Tibial artery (tissue), 4 donors: ENCODE measurements at regions not wholly inside any gene's neighbourhood (a gene's known extent, or its start where the extent isn't known, plus 50 kb on each side); places are given as distances from the start of the nearest gene placed in this dataset.

Experiments
- DNase-seq, 2 donors: peaks; one replicate each; pipeline ENCODE4 v3.0.0-alpha.2; 2019
- H3K27ac ChIP-seq, 2 donors: fragments of 200-600 bp; sonication (generic) in 1 of 2; 1 replicate in 1 of 2; 2 replicates in 1 of 2; pipeline ENCODE4 v1.5.1; 2018 to 2019; ENCODE audit warnings: mild to moderate bottlenecking in 1 of 2
- H3K27me3 ChIP-seq, 2 donors: fragments of 200-600 bp; sonication (generic) in 1 of 2; one replicate each; pipeline versions ENCODE4 v1.5.1 to v1.6.0; 2016 to 2019
- H3K36me3 ChIP-seq, 3 donors: fragments of 200-600 bp; sonication (generic) in 2 of 3; one replicate each; pipeline ENCODE4 v1.5.1; 2016 to 2019; ENCODE audit warnings: mild to moderate bottlenecking in 2 of 3
- H3K4me1 ChIP-seq, 4 donors: fragments of 200-600 bp; sonication (generic) in 2 of 4; 1 replicate in 3 of 4; 2 replicates in 1 of 4; pipeline ENCODE4 v1.5.1; 2016 to 2019
- H3K4me3 ChIP-seq, 2 donors: fragments of 200-600 bp; sonication (generic) in 1 of 2; 1 replicate in 1 of 2; 2 replicates in 1 of 2; pipeline ENCODE4 v1.5.1; 2018 to 2019; ENCODE audit warnings: mild to moderate bottlenecking in 2 of 2
- H3K9me3 ChIP-seq, 3 donors: fragments of 200-600 bp; sonication (generic) in 1 of 3; one replicate each; pipeline ENCODE4 v1.5.1; 2016 to 2019
- CTCF ChIP-seq, 2 experiments: fragments of 200-600 bp in 1 of 2; fragments of 450-650 bp in 1 of 2; IDR thresholded peaks; one replicate each; pipeline ENCODE4 v1.5.1; 2017 to 2019; ENCODE audit warnings: antibody characterized with exemption in 2 of 2, mild to moderate bottlenecking in 1 of 2, moderate library complexity in 1 of 2
- intact Hi-C: fragments of 100-400 bp; cut with DNase I; formaldehyde crosslinking; loops from one replicate; pipeline ENCODE4 v1.15.0; 2023; ENCODE audit warnings: low total_unique reads

- H3K36me3 ChIP-seq: no peaks in the 10 kb centered on the region
- H3K27me3 ChIP-seq: no peaks in the 10 kb centered on the region
- intact Hi-C loops: no loop called here
- peaks cover 0 to 5% (median 0%) of the 10 kb centered on the region in 3 donors for H3K9me3 ChIP-seq
- H3K27ac ChIP-seq: no peak overlapping the region
- DNase-seq: no peak
- no peak for TF ChIP-seq CTCF (IDR thresholded peaks at IDR 0.05)
- no peak overlapping the region for H3K4me3 ChIP-seq
- no peaks in the 10 kb centered on the region for H3K4me1 ChIP-seq
Measured at GRCh38 chr16:49067776-49068175, 213.9 kb downstream of the CBLN1 start.

GRCh38 chr16:49061137-49061714 is 220.4 kb downstream of the CBLN1 start:
- Histone ChIP-seq H3K4me1 (no peaks in the 10 kb centered on the region), H3K9me3 (no peaks in the 10 kb centered on the region), H3K27me3 (no peaks in the 10 kb centered on the region), H3K4me3 (no peak overlapping the region), H3K27ac (no peak overlapping the region), H3K36me3 (no peaks in the 10 kb centered on the region)
- no peak for TF ChIP-seq CTCF (IDR thresholded peaks at IDR 0.05)
- intact Hi-C loops: no loop called here
- no peak for DNase-seq

- Histone ChIP-seq H3K27ac (no peak overlapping the region), H3K36me3 (no peaks in the 10 kb centered on the region), H3K4me1 (no peaks in the 10 kb centered on the region), H3K4me3 (no peak overlapping the region), H3K27me3 (no peaks in the 10 kb centered on the region), H3K9me3 (no peaks in the 10 kb centered on the region)
- TF ChIP-seq CTCF (IDR thresholded peaks at IDR 0.05): no peak
- no peak for DNase-seq
- intact Hi-C loops: no loop called here
Measured at GRCh38 chr16:49060728-49061127, 220.9 kb downstream of the CBLN1 start.

DNA sequence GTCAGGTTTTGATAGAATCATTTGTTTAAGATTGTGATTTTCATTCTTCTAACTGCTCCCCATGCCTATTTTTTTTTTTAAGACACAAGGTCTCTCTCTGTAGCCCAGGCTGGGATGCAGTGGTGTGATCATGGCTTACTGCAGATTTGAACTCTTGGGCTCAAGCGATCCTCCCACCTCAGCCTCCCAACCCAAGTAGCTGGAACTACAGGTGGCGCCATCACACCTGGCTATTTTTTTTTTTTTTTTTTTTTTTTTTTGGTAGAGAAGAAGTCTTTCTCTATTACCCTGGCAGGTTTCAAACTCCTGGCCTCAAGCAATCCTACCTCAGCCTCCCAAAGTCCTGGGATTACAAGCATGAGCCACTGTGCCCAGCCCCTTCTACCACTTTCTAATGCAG is 223.3 kb downstream of the CBLN1 start:
- TF ChIP-seq CTCF (IDR thresholded peaks at IDR 0.05): no peak
- Histone ChIP-seq H3K4me3 (no peak overlapping the region), H3K27ac (no peak overlapping the region), H3K27me3 (no peaks in the 10 kb centered on the region), H3K4me1 (no peaks in the 10 kb centered on the region), H3K9me3 (no peaks in the 10 kb centered on the region), H3K36me3 (no peaks in the 10 kb centered on the region)
- no peak for DNase-seq
- intact Hi-C loops: no loop called here

- Histone ChIP-seq H3K9me3 (no peaks in the 10 kb centered on the region), H3K27me3 (no peaks in the 10 kb centered on the region), H3K4me1 (no peaks in the 10 kb centered on the region), H3K36me3 (no peaks in the 10 kb centered on the region), H3K4me3 (no peak overlapping the region), H3K27ac (no peak overlapping the region)
- intact Hi-C loops: no loop called here
- no peak for DNase-seq
- no peak for TF ChIP-seq CTCF (IDR thresholded peaks at IDR 0.05)
Measured at GRCh38 chr16:49057936-49058335, 223.7 kb downstream of the CBLN1 start.

DNA sequence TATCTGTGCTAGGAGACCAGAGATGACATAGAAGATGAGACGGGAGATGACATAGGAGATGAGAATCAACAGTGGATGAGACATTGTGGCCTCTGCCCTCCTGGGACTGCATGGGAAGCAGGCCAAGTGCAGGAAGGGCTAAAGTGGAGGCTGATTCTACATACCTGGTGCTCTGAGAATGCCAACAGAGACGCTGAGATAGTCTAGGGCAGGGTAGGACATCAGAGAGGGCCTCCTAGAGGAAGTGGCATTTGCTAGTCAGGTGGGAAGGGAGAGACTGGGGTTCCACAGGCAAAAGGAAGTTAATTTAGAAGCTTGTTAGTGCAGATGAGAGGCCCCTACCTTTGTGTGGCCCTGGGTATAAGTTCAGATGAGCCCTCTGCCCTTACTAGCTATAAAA is 224.2 kb downstream of the CBLN1 start:
- H3K4me1 ChIP-seq: no peaks in the 10 kb centered on the region
- no peaks in the 10 kb centered on the region for H3K27me3 ChIP-seq
- no peak for TF ChIP-seq CTCF (IDR thresholded peaks at IDR 0.05)
- no peaks in the 10 kb centered on the region for H3K36me3 ChIP-seq
- no peak overlapping the region for H3K27ac ChIP-seq
- H3K9me3 ChIP-seq: no peaks in the 10 kb centered on the region
- DNase-seq: no peak
- intact Hi-C loops: no loop called here
- no peak overlapping the region for H3K4me3 ChIP-seq
